SJSA1 (cell line): ENCODE measurements at regions not wholly inside any gene's neighbourhood (a gene's known extent, or its start where the extent isn't known, plus 50 kb on each side); places are given as distances from the start of the nearest gene placed in this dataset.
"Not testable (repeated sequence)": the region's sequence is repeated elsewhere in the genome, so short reads cannot be mapped to it uniquely, and the experiment has no call there.

Experiments used
- DNase-seq, 2 experiments: peaks; one replicate each; pipeline ENCODE4 v3.0.0-alpha.2; 2015 to 2020; ENCODE audit warnings: low spot score in 2 of 2, low read depth in 1 of 2
- H3K27ac ChIP-seq: fragments of 250-450 bp; sonication (Bioruptor Pico); 2 replicates; pipeline ENCODE4 v1.5.1; 2020; ENCODE audit warnings: mild to moderate bottlenecking, moderate library complexity
- H3K27me3 ChIP-seq: fragments of 250-450 bp; sonication (Bioruptor Pico); replicated peaks from 2 replicates; pipeline ENCODE4 v1.5.1; 2020; ENCODE audit warnings: mild to moderate bottlenecking, moderate library complexity
- H3K36me3 ChIP-seq: fragments of 250-450 bp; sonication (Bioruptor Pico); 2 replicates; pipeline ENCODE4 v1.5.1; 2020; ENCODE audit warnings: mild to moderate bottlenecking
- H3K4me1 ChIP-seq: fragments of 250-450 bp; sonication (Bioruptor Pico); replicated peaks from 2 replicates; pipeline ENCODE4 v1.6.1; 2021; ENCODE audit warnings: mild to moderate bottlenecking
- H3K4me3 ChIP-seq: fragments of 250-450 bp; sonication (Bioruptor Pico); 2 replicates; pipeline ENCODE4 v1.5.1; 2020; ENCODE audit warnings: mild to moderate bottlenecking
- H3K9me3 ChIP-seq: fragments of 250-450 bp; sonication (Bioruptor Pico); replicated peaks from 2 replicates; pipeline ENCODE4 v1.5.1; 2020; ENCODE audit warnings: mild to moderate bottlenecking

GRCh38 chr10:21125471-21126228 lies 228.5 kb upstream of the NEBL start:
- no peak for DNase-seq
- Histone ChIP-seq H3K27ac (no peak overlapping the region), H3K4me3 (no peak overlapping the region), H3K36me3 (no peaks in the 10 kb centered on the region), H3K9me3 (no peaks in the 10 kb centered on the region), H3K27me3 (no peaks in the 10 kb centered on the region; the same call in 1 of the 2 replicates), H3K4me1 (no peaks in the 10 kb centered on the region)

GRCh38 chr10:21122907-21123306 lies 225.8 kb upstream of the NEBL start:
- Histone ChIP-seq H3K27me3 (no peaks in the 10 kb centered on the region; the same call in 1 of the 2 replicates), H3K4me1 (no peaks in the 10 kb centered on the region), H3K9me3 (no peaks in the 10 kb centered on the region), H3K36me3 (no peaks in the 10 kb centered on the region), H3K4me3 (no peak overlapping the region), H3K27ac (no peak overlapping the region)
- no peak for DNase-seq

GRCh38 chr10:21121822-21122221 lies 224.7 kb upstream of the NEBL start:
- not testable (repeated sequence) for H3K36me3 ChIP-seq, H3K27me3 ChIP-seq, H3K27ac ChIP-seq, H3K4me3 ChIP-seq, H3K4me1 ChIP-seq, DNase-seq, H3K9me3 ChIP-seq

GRCh38 chr10:21114683-21115082 lies 217.6 kb upstream of the NEBL start:
- Histone ChIP-seq H3K27ac (no peak overlapping the region), H3K9me3 (no peaks in the 10 kb centered on the region), H3K4me1 (no peaks in the 10 kb centered on the region), H3K27me3 (no peaks in the 10 kb centered on the region; the same call in 1 of the 2 replicates), H3K4me3 (no peak overlapping the region), H3K36me3 (no peaks in the 10 kb centered on the region)
- DNase-seq: no peak

GRCh38 chr10:21110358-21110757 lies 213.2 kb upstream of the NEBL start:
- no peak overlapping the region for H3K4me3 ChIP-seq
- no peaks in the 10 kb centered on the region for H3K9me3 ChIP-seq
- no peak for DNase-seq
- H3K27me3 ChIP-seq: no peaks in the 10 kb centered on the region
- no peak overlapping the region for H3K27ac ChIP-seq
- no peaks in the 10 kb centered on the region for H3K4me1 ChIP-seq
- no peaks in the 10 kb centered on the region for H3K36me3 ChIP-seq

- not testable (repeated sequence) for DNase-seq
Measured at GRCh38 chr10:21106931-21107330, 209.8 kb upstream of the NEBL start.

GRCh38 chr10:21105331-21105730 lies 208.2 kb upstream of the NEBL start:
- not testable (repeated sequence) for H3K27ac ChIP-seq, DNase-seq

More at GRCh38 chr10:21106931-21107330, 209.8 kb upstream of the NEBL start:
- not testable (repeated sequence) for H3K27ac ChIP-seq, H3K27me3 ChIP-seq, H3K4me1 ChIP-seq, H3K4me3 ChIP-seq, H3K36me3 ChIP-seq, H3K9me3 ChIP-seq

GRCh38 chr10:21100871-21101514 lies 203.9 kb upstream of the NEBL start:
- Histone ChIP-seq H3K4me1 (peaks cover 19% of the 10 kb centered on the region), H3K36me3 (no peaks in the 10 kb centered on the region), H3K9me3 (no peaks in the 10 kb centered on the region), H3K4me3 (no peak overlapping the region), H3K27ac (no peak overlapping the region), H3K27me3 (no peaks in the 10 kb centered on the region)
- no peak for DNase-seq

More at GRCh38 chr10:21105331-21105730, 208.2 kb upstream of the NEBL start:
- not testable (repeated sequence) for H3K27me3 ChIP-seq, H3K4me3 ChIP-seq, H3K9me3 ChIP-seq, H3K4me1 ChIP-seq, H3K36me3 ChIP-seq

- Histone ChIP-seq H3K4me1 (peaks cover 19% of the 10 kb centered on the region), H3K36me3 (no peaks in the 10 kb centered on the region), H3K9me3 (no peaks in the 10 kb centered on the region), H3K4me3 (no peak overlapping the region), H3K27ac (no peak overlapping the region), H3K27me3 (no peaks in the 10 kb centered on the region)
- no peak for DNase-seq
Measured at GRCh38 chr10:21100190-21100589, 203.1 kb upstream of the NEBL start.

GRCh38 chr10:21099291-21100062 lies 202.4 kb upstream of the NEBL start:
- no peak for DNase-seq
- no peak overlapping the region for H3K27ac ChIP-seq

GRCh38 chr10:21097926-21098355 lies 200.8 kb upstream of the NEBL start:
- Histone ChIP-seq H3K36me3 (no peaks in the 10 kb centered on the region), H3K4me3 (no peak overlapping the region), H3K27ac (peak overlapping the region; percentile 80), H3K9me3 (no peaks in the 10 kb centered on the region), H3K4me1 (peaks cover 19% of the 10 kb centered on the region), H3K27me3 (no peaks in the 10 kb centered on the region)
- no peak for DNase-seq

More at GRCh38 chr10:21099291-21100062, 202.4 kb upstream of the NEBL start:
- Histone ChIP-seq H3K36me3 (no peaks in the 10 kb centered on the region), H3K4me1 (peaks cover 19% of the 10 kb centered on the region), H3K27me3 (no peaks in the 10 kb centered on the region), H3K9me3 (no peaks in the 10 kb centered on the region), H3K4me3 (no peak overlapping the region)

GRCh38 chr10:21095494-21096055 lies 198.5 kb upstream of the NEBL start:
- no peak overlapping the region for H3K4me3 ChIP-seq
- H3K36me3 ChIP-seq: no peaks in the 10 kb centered on the region
- peaks cover 12% of the 10 kb centered on the region for H3K4me1 ChIP-seq
- no peaks in the 10 kb centered on the region for H3K27me3 ChIP-seq
- H3K9me3 ChIP-seq: no peaks in the 10 kb centered on the region
- no peak overlapping the region for H3K27ac ChIP-seq
- DNase-seq: no peak

- Histone ChIP-seq H3K4me1 (peaks cover 11% of the 10 kb centered on the region), H3K4me3 (no peak overlapping the region), H3K36me3 (no peaks in the 10 kb centered on the region), H3K9me3 (no peaks in the 10 kb centered on the region), H3K27ac (no peak overlapping the region), H3K27me3 (no peaks in the 10 kb centered on the region)
- no peak for DNase-seq
Measured at GRCh38 chr10:21095073-21095472, 198.0 kb upstream of the NEBL start.
